GM18867 (cell line): ENCODE measurements at regions not wholly inside any gene's neighbourhood (a gene's known extent, or its start where the extent isn't known, plus 50 kb on each side); places are given as distances from the start of the nearest gene placed in this dataset.

ENCODE experiments used
- ATAC-seq: cut with Tn5 transposase; IDR thresholded peaks from one replicate; pipeline ENCODE4 v1.9.1; 2021; ENCODE audit warnings: mild to moderate bottlenecking, moderate library complexity; ENCODE audit not compliant: unreplicated experiment

DNA sequence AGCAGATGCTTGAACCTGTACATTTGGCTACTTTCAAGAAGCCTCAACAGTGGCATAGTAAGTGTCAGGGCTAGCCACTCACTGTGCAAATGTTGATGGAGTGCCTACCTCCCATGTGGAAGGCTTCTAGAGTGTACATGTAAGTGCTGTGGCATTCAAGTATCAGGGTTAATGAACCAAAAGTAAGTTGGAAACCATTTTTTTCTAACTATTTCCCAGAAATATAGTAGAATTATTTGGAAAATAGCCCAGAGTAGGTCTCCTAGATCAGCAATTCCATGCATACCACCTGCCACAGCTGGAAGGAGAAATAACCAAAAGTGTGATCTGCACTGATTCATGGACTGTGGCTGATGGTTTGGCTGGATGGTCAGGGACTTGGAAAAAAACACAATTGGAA, 53.3 kb downstream of the FOXD1 start:
- ATAC-seq = no peak

- ATAC-seq = no peak
Observed at GRCh38 chr5:73394610-73395009, 54.0 kb downstream of the FOXD1 start.

DNA sequence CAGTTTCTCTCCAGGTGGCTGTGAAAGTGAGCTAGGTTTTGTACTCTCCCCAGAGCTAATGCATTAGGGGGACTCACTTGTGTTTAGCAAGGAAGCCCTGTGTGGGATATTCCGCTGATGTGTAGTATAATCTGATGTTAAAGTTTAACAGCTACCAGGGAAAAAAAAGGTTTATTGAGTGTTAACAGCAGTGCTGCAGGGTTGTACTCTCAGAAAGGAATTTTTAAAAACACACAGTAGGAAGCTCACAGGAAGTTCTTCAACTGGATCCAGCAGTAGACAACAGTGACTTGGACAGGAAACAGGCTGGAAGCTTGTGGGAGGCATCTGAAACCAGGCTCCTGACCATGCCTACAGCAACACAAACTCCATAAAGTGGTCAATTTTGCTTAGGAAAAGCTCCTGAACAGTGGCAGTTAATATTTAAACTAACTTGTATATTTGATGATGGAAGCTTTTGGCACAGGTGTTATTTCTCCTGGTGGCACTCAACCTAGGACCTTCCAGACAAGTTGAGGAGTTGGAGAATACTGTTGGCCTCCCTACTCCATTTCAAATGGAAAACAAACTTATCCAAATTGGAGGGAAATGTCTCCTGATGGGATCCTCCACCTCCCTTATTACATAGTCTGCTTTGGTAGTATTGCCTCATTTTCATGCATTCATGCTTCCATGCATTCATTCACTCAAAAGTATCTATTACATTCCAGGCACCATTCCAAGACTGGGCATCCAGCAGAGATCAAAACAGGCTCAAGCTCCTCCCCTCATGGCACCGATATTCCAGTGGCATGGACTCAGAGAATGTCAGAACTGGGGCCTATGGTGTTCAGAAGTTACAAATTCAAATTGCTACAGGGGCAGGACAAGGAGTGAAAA, 54.7 kb downstream of the FOXD1 start:
- no peak for ATAC-seq

GRCh38 chr5:73392775-73393174, 55.8 kb downstream of the FOXD1 start:
- no peak for ATAC-seq

GRCh38 chr5:73391441-73391881, 57.1 kb downstream of the FOXD1 start:
- ATAC-seq = no peak

GRCh38 chr5:73390972-73391371, 57.6 kb downstream of the FOXD1 start:
- ATAC-seq = no peak

DNA sequence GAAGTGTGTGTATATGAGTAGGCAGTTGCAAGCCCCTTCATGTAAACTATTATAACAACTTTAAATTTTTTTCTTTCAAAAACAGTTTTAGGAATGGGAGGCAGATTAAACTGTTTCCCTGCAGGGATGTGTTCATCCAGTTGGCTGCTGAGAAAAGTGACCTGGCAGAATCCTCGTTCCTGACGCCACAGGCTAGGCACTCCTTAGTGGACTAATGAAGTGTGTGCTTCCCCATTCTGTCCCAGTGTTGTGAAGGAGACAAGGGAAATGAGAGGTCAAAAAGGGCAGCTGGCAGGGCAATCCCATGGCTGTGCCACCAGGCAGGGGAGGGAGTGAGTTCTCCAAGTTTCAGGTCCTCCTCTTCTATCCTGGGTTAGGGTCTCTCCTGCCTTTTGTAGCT, 59.8 kb downstream of the FOXD1 start:
- no peak for ATAC-seq

DNA sequence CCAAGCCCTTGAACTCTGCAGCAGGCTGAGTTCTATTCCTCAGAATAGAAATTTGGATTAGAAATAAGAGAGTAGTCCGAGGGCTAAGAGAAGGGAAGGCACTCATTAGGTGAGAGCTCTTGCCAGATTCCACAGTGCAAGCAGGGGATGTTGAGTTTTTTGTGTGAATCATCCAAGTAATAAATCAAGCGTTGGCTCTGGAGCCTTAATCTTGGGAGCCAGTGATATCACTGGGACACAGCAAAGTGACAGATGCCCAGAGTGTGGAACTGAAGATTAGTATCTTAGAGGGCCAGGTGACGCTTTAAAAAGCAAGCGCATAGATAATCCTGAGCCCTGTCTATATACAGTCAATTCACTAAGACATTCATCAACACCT, 60.3 kb downstream of the FOXD1 start:
- ATAC-seq = no peak

DNA sequence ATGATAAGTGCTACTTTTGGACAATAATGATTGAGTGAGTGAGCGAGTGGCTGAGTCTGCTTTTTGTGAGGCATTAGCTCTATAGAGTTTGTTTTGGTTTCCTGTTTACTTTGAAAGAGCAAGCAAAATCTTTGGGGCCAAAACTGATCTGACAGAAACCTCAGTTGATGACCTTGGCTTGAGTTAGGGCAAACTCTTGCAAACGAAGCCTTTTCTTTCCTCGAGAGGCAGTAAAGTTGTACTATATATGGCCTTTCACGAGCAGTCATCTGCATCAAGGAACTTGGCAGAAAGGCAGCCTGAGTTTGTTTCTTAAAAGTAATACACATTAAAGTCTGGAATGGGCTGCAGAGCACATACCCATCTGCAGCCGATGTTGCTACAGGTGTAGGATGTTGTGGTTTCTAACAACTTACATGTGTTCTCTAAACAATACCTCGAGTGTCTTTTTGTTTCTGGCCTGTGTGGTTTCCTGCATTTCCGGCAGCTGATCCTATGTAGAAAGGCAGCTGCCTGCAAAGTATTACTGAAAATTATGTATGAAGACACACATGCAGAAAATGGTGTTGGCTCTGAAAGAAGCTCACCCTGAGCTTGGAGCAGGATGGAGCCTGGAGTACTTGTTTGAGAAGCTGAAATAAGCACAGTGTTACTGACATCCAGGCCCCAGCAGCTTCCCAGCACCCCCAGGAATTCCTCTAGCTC, 60.8 kb downstream of the FOXD1 start:
- peak; percentile 92 for ATAC-seq

DNA sequence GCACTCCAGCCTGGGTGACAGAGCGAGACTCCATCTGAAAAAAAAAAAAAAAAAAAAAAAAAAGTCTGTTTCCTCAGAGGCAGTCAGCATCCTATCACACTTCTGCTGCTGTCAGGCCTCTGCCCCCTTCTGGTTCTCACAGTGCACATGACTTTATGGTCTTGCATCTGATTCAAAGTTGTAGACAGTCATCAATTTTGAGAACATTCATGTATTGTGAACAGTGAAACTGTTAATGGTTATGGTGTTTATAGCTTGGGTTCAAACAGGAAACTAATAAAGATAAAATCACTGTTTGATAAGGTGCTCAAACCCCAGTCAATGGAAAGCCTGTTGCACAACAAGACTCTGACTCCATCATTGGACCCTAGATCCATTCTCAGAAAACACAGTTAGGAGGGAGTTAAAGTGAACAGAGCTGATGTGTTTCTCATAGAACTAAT, 61.4 kb downstream of the FOXD1 start:
- ATAC-seq = peak; percentile 48

GRCh38 chr5:73384861-73385260, 63.7 kb downstream of the FOXD1 start:
- ATAC-seq = no peak

DNA sequence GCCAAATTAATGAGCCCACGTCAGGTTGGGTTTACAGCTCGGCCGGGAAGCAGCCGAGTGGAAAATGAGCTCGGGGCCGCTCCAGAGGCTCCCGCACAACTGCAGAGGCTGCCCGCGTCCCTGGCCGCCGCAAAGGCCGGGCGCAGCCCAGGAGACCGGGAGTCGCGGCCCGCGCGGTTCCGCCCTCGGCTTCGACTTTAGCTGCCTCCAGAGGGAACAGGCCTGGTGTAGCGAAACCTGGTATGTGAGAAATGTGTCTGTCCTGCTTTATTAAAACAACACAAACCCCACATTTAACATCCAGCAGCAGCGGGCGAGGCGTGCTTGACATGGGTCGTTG, 66.2 kb downstream of the FOXD1 start:
- ATAC-seq = no peak

GRCh38 chr5:73381590-73382400, 66.8 kb downstream of the FOXD1 start:
- ATAC-seq = no peak

DNA sequence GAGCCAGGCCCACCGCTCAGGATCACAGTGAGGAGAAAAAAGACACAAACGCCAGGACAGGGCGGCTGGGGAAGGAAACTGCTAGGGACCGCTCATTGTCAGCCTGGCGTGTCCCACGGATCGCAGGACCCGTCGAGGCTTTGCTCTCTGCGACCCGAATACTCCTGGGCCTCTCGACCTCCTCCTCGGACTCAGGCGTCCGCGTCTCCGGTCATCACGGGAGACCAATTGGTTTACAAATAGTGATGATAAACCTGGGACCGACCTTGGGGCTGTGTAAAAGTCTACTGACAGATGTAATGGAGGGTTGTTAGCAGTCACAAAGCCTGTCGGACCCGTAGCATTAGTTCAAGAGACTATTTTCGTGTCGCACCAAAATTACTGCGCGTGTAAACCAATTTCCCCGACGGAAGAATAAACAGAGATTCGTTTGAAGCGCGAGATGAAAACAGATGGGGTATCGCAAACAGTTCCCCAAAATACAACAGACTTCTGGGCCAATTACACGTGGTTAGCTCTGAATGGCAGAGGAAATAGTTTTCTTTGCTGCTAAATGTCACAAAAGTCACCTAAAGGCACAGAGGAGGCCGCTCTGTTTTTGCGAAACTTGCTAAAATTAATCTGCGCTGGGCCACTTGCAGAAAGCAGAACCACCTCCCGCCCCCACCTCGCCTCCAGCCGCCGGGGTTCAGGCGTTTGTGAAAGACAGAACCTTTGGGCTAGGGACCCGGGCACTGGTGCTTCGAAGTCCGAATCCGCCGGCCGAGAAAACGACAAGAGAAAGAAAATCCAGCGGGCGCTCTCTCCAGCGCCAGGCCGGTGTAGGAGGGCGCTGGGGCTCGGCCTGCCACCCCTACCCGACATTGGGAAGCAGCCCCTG, 67.6 kb downstream of the FOXD1 start:
- ATAC-seq = no peak

- no peak for ATAC-seq
Observed at GRCh38 chr5:73380041-73380440, 68.5 kb downstream of the FOXD1 start.

- no peak for ATAC-seq
Observed at GRCh38 chr5:73379435-73379834, 69.1 kb downstream of the FOXD1 start.

DNA sequence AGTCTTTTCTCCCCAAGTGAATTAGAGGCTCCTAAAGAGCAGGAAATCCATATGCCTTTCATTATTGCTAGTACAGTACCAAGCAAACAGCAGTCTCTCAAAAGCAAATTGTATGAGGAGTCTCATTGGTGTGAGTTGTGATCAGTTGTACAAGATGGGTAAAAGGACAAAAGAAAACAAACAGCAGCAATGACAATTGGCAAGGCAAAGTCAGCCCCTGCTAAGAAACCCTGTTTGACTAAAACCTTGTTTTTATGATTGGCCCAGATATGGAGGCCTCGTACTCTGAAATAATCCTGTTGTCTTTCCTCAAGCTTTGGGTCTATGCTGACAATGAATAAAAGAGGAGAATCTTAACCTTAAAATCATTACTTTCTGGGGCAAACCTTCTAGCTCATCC, 69.8 kb downstream of the FOXD1 start:
- no peak for ATAC-seq

- no peak for ATAC-seq
Observed at GRCh38 chr5:73378070-73378469, 70.5 kb downstream of the FOXD1 start.

DNA sequence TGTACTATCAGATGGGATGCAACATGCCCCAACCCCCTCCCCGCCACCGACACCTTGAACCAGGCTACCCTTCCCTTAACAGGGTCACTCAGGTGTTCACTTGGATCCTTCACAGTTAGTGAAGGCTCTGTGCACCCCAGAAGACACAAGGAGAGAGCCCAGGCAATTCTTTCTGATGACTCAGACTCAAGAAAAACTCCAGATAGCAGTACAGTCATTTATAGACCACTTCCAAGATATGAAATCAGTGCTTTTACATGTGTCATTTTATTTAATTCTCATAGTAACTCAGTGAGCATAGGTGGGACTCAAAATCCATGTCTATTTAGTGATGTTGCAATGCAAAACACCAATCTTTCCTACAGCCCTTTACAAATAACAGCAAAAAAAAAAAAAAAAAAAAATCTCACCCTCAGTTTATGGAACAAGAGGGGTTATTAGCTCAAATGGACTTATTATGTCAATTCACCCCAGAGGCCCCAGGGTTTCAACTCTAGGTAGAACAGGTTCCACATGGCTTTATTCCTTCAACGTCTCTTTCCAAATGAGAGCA, 71.9 kb downstream of the FOXD1 start:
- ATAC-seq = no peak

DNA sequence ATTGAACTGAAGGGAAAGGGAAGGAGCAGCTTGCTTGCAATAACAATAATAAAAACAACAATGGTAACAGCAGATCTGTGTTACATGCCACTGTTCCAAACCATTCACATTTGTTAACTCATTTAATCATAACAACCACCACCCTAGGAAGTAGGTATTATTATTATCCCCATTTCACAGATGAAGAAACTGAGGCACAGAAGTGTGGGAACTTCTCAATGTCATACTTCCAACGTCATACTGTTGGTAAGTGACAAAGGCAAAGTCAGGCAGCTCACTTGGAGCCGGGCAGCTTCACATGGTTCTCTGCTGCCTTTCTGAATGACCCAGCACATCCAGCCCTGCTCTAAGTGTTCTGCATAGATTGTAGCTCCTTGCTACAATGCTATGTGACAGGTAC, 72.6 kb downstream of the FOXD1 start:
- no peak for ATAC-seq
